HFF-Myc (cell line): ENCODE measurements at regions not wholly inside any gene's neighbourhood (a gene's known extent, or its start where the extent isn't known, plus 50 kb on each side); places are given as distances from the start of the nearest gene placed in this dataset.

Experiments used
- DNase-seq: peaks from one replicate; pipeline ENCODE4 v3.0.0-alpha.2; 2011; ENCODE audit warnings: low read depth; ENCODE audit errors: extremely low read depth
- H3K4me3 ChIP-seq: replicated peaks from 2 replicates; pipeline ENCODE4 v1.5.1; 2011; ENCODE audit warnings: low read depth, mild to moderate bottlenecking, control low read depth, low read length
- CTCF ChIP-seq: IDR thresholded peaks from 2 replicates; pipeline ENCODE4 v1.5.1; 2012; ENCODE audit warnings: mild to moderate bottlenecking, low read depth, low read length, control low read depth; ENCODE audit errors: missing control alignments

- TF ChIP-seq CTCF: no peak
- DNase-seq: no peak
These were observed 324.8 kb upstream of the PCDH9 start for GRCh38 chr13:67554746-67555452.

GRCh38 chr13:67554286-67554685, 324.1 kb upstream of the PCDH9 start:
- no peak for TF ChIP-seq CTCF
- no peak for DNase-seq
- H3K4me3 ChIP-seq: no peak overlapping the region

More at GRCh38 chr13:67554746-67555452, 324.8 kb upstream of the PCDH9 start:
- H3K4me3 ChIP-seq: no peak overlapping the region

GRCh38 chr13:67549331-67549730, 319.2 kb upstream of the PCDH9 start:
- no peak for TF ChIP-seq CTCF
- no peak for DNase-seq
- H3K4me3 ChIP-seq: no peak overlapping the region

GRCh38 chr13:67538906-67539305, 308.8 kb upstream of the PCDH9 start:
- DNase-seq: no peak
- H3K4me3 ChIP-seq: no peak overlapping the region
- no peak for TF ChIP-seq CTCF

GRCh38 chr13:67520886-67521285, 290.8 kb upstream of the PCDH9 start:
- H3K4me3 ChIP-seq: no peak overlapping the region
- no peak for TF ChIP-seq CTCF
- no peak for DNase-seq

GRCh38 chr13:67519356-67519755, 289.2 kb upstream of the PCDH9 start:
- TF ChIP-seq CTCF: no peak
- DNase-seq: no peak

GRCh38 chr13:67518785-67519184, 288.6 kb upstream of the PCDH9 start:
- no peak for DNase-seq
- H3K4me3 ChIP-seq: no peak overlapping the region
- TF ChIP-seq CTCF: no peak

More at GRCh38 chr13:67519356-67519755, 289.2 kb upstream of the PCDH9 start:
- H3K4me3 ChIP-seq: no peak overlapping the region
